T-helper 1 cell treated with Interleukin-12 subunit alpha and Interleukin-12 subunit beta and Interleukin-4 antibody, amounts not matched to agents 30 μg/mL and 1 μg/mL, for 36 hours (primary cell): ENCODE measurements at regions not wholly inside any gene's neighbourhood (a gene's known extent, or its start where the extent isn't known, plus 50 kb on each side); places are given as distances from the start of the nearest gene placed in this dataset.
"Not testable (repeated sequence)": the region's sequence is repeated elsewhere in the genome, so short reads cannot be mapped to it uniquely, and the experiment has no call there.

Source experiments
- H3K27ac Mint-ChIP-seq: one replicate; pipeline ENCODE4 v1.8.0; 2021; ENCODE audit warnings: mild to moderate bottlenecking, mixed read lengths
- H3K27me3 Mint-ChIP-seq: one replicate; pipeline ENCODE4 v1.8.0; 2021; ENCODE audit warnings: low read depth, mixed read lengths
- H3K36me3 Mint-ChIP-seq: one replicate; pipeline ENCODE4 v1.8.0; 2021; ENCODE audit warnings: low read depth, mixed read lengths
- H3K4me1 Mint-ChIP-seq: one replicate; pipeline ENCODE4 v1.8.0; 2021; ENCODE audit warnings: low read depth, mixed read lengths
- H3K4me3 Mint-ChIP-seq: one replicate; pipeline ENCODE4 v1.8.0; 2021; ENCODE audit warnings: mild to moderate bottlenecking, moderate library complexity, mixed read lengths
- H3K9me3 Mint-ChIP-seq: one replicate; pipeline ENCODE4 v1.8.0; 2021; ENCODE audit warnings: mixed read lengths

DNA sequence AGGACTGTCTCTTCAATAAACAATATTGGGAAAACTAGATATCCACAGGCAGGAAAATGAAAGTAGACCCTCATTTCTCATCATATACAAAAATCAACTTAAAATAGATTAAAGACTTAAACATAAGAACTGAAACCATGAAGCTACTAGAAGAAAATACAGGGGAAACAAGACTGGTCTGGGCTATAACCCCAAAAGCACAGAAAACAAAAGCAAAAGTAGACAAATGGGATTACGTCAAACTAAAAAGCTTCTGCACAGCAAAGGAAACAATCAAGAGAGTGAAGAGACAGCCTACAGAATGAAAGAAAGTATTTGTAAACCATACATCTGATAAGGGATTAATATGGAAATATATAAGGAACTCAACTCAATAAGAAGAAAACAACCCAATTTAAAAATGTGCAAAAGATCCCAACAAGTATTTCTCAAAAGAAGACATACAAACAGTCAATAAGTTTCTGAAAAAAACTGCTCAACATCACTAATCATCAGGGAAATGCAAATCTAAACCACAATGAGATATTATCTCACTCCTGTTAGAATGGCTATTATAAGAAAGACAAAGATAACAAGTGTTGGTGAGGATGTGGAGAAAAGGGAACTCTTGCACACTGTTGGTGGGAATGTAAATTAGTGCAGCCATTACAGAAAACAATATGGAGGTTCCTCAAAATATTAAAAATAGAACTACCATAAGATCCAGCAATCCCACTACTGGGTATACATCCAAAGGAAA is 325.3 kb upstream of the RASGEF1B start:
- Mint-ChIP-seq H3K36me3 (no peaks in the 10 kb centered on the region), H3K27me3 (no peaks in the 10 kb centered on the region), H3K9me3 (peaks cover 10% of the 10 kb centered on the region), H3K4me3 (no peak overlapping the region), H3K4me1 (peaks cover 4% of the 10 kb centered on the region), H3K27ac (peak overlapping the region; percentile 7)

DNA sequence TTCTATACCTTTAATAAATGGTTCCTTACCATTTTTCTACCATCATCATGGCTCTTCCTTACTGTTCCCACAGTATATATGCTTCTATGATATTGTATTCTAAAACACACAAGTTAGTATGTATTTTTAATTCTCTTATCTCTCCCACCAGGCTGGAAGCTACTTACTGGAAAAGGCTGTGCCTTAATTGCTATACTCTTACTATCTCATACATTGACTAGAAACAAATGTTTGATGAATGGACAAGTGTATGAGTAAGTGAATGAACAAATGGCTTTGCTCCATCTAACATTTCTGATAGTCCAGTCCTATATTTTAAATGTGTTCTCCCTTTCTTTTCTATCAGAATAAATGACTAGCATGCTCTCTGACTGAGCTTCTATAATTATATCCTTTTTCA is 320.8 kb upstream of the RASGEF1B start:
- peaks cover 10% of the 10 kb centered on the region for H3K9me3 Mint-ChIP-seq
- H3K36me3 Mint-ChIP-seq, result no peaks in the 10 kb centered on the region
- H3K4me3 Mint-ChIP-seq, result no peak overlapping the region
- H3K4me1 Mint-ChIP-seq, result peaks cover 9% of the 10 kb centered on the region
- no peaks in the 10 kb centered on the region for H3K27me3 Mint-ChIP-seq
- H3K27ac Mint-ChIP-seq, result no peak overlapping the region

DNA sequence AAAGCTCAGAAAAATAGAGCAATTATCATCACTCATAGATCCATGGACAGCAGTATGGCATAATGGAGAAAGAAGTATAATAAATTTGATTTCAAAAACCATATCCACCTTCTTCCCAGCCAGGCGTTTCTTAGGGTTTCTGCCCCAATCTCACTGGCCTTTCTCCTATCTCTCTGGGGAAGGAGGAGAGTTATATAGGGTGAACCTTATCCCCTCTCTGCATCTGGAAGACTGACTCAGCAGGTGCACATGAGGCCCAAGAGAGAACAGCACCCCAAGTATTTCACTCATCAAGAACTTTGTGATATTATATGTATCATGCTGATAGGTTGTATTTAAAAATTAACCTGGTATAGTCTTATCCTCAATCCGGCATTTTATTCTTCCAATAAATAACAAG is 318.8 kb upstream of the RASGEF1B start:
- Mint-ChIP-seq H3K36me3 (no peaks in the 10 kb centered on the region), H3K4me3 (no peak overlapping the region), H3K9me3 (peaks cover 5% of the 10 kb centered on the region), H3K4me1 (peaks cover 5% of the 10 kb centered on the region), H3K27ac (no peak overlapping the region), H3K27me3 (no peaks in the 10 kb centered on the region)

DNA sequence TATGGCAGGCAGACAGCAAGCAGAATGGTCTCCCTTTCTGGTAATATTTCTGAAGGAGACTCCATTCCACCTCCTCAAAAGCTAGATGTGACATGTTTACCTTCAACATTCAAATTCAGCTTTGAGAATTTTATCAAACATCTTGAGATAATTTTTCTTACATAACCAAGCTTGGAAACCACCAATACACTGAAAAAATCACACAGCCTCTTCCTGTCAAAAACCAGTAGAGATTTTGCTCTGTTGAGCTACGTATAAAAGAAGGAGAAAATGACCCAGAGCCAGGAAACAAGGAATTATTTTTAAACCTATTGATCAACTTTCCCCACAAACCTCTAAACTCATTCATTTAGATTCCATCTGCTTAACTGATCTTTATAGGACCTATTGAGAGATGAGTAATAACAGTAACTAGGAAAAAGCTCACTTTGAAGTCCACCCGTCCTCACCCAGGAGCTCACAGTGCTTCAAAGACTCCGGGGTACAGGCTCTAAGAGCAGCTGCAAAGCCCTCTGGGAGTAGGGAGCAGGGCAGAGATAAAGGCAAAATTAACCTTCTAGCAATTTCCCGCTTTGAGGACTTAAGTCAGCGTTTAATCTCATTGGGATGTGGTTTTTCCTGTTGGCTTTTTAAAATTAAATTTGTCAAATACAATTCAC is 318.2 kb upstream of the RASGEF1B start:
- Mint-ChIP-seq H3K27me3 (no peaks in the 10 kb centered on the region), H3K4me3 (no peak overlapping the region), H3K4me1 (peaks cover 5% of the 10 kb centered on the region), H3K36me3 (no peaks in the 10 kb centered on the region), H3K27ac (no peak overlapping the region), H3K9me3 (peaks cover 5% of the 10 kb centered on the region)

DNA sequence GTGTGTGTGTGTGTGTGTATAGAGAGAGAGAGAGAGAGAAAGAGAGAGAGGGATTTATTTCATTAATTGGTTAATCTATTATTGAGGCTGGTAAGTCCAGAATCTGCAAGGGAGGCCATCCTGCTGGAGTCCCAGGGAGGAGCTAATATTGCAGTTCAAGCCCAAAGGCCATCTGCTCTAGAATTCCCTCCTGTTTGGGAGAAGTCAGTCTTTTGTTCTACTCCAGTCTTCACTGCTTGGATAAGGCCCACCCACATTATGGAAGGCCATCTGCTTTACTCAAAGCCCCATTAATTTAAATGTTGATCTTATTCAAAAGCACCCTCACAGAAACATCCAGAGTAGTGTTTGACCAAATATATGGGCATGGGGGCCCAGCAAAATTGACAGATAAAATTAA is 317.5 kb upstream of the RASGEF1B start:
- Mint-ChIP-seq H3K9me3 (peaks cover 1% of the 10 kb centered on the region), H3K36me3 (no peaks in the 10 kb centered on the region), H3K27ac (no peak overlapping the region), H3K4me1 (peaks cover 5% of the 10 kb centered on the region), H3K4me3 (no peak overlapping the region), H3K27me3 (no peaks in the 10 kb centered on the region)

DNA sequence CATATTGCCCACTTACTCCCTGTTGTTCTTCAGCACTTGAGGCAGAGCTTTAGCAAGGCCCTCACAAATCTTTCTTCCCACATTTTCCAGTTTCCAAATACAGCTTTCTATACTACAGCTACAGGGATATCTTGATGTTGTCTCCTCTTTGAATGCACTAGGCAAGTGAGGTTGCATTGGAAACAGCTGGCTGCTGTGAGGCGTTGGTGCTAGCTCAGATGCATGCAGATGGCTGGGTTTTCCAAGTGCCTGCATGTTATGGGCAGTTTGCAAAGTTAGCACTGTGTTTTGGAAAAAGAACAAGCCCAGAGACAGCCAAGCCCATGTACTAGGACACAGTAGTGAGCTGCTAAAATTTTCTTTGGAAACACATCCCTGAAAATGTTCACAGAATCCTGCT is 315.1 kb upstream of the RASGEF1B start:
- Mint-ChIP-seq H3K36me3 (no peaks in the 10 kb centered on the region), H3K9me3 (no peaks in the 10 kb centered on the region), H3K4me3 (no peak overlapping the region), H3K4me1 (peaks cover 5% of the 10 kb centered on the region), H3K27me3 (no peaks in the 10 kb centered on the region), H3K27ac (no peak overlapping the region)

DNA sequence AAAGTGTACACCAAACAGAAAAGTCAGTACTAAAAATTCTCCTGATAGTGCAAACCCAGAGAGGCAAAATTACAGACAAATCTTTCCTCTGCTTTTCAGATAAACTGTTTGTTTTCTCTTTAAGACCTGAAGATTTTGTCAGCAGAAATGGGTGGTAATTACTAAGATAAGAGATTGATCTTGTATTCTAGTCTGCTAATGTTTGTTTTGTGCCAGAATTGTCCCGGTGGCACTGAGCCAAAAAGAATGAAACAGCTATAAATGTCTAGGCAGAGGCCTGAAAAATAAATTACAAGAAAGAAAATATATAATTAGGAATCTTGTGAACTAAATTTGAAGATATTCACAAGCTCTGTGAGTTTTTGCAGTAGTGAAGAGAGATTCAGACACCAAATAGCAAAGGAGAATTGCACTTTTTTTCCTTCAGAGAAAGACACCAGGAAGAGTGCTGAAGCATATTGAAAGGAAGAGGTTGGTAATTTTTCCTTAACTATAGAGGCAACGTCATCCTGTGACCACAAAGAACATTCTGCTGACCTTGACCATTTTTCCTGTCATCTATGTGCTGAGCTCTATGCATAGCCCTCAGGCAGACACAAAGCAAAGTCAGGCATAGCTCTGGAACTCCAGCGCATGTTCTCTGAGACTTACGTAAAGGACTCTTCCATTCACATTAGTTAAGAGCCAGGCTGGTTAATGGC is 314.5 kb upstream of the RASGEF1B start:
- Mint-ChIP-seq H3K27me3 (no peaks in the 10 kb centered on the region), H3K4me1 (peaks cover 5% of the 10 kb centered on the region), H3K36me3 (no peaks in the 10 kb centered on the region), H3K9me3 (no peaks in the 10 kb centered on the region), H3K4me3 (no peak overlapping the region), H3K27ac (no peak overlapping the region)

DNA sequence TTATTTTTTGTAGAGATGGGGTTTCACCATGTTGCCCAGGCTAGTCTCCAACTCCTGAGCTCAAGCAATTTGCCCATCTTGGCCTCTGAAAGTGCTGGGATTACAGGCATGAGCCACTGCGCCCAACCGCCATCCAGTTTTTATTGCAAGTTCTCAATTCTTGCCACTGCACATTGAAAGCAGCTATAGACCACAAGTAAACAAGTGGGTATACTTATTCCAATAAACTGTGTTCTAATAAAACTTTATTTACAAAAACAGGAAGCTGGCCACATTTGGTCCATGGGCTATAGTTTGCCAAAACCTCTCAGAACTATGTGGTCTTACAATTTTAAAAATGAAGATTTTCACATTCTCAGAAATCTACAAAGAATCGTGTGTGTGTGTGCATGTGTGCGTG is 313.6 kb upstream of the RASGEF1B start:
- Mint-ChIP-seq H3K4me3 (no peak overlapping the region), H3K9me3 (no peaks in the 10 kb centered on the region), H3K4me1 (peaks cover 5% of the 10 kb centered on the region), H3K36me3 (no peaks in the 10 kb centered on the region), H3K27ac (no peak overlapping the region), H3K27me3 (no peaks in the 10 kb centered on the region)

DNA sequence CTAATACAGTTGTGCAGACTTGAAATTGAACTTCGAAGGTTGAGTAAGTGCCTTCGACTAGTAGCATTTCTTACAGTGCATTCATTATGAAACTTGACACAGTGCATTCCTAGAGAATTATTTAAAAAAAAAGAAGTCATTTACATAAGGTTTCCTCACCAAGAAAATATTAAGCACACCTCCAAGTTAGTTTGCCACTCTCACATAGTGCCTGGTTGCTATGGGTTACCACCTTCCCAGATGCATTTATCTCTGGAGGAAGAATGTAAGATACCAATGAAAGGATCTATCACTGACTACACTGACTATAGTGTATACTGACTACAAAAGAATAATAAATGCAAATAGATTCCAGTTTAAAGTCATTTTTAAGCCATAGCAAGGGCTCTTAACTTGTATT is 311.9 kb upstream of the RASGEF1B start:
- Mint-ChIP-seq H3K4me1 (no peaks in the 10 kb centered on the region), H3K9me3 (no peaks in the 10 kb centered on the region), H3K27ac (no peak overlapping the region), H3K4me3 (no peak overlapping the region), H3K36me3 (no peaks in the 10 kb centered on the region), H3K27me3 (no peaks in the 10 kb centered on the region)

DNA sequence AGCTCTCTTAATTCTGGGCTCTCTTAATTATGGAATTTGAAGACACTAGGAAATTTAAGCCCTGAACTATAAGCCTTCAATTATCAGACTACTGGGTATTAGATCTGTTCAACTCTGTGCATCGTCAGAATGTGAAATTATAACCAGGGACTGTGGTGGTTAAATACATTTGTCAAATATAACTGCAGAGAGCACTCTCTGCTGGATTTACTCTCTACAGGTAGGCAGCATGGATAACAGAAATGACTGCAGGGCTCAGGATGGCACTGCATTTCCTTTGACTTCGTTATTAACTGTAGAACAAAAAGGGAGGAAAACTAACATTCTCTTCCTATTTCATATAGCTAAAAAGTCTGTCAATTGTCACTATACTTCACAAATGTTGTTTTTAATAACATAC is 310.1 kb upstream of the RASGEF1B start:
- H3K27me3 Mint-ChIP-seq, result peaks cover 3% of the 10 kb centered on the region
- no peaks in the 10 kb centered on the region for H3K36me3 Mint-ChIP-seq
- no peak overlapping the region for H3K27ac Mint-ChIP-seq
- H3K4me3 Mint-ChIP-seq, result no peak overlapping the region
- no peaks in the 10 kb centered on the region for H3K9me3 Mint-ChIP-seq
- no peaks in the 10 kb centered on the region for H3K4me1 Mint-ChIP-seq

DNA sequence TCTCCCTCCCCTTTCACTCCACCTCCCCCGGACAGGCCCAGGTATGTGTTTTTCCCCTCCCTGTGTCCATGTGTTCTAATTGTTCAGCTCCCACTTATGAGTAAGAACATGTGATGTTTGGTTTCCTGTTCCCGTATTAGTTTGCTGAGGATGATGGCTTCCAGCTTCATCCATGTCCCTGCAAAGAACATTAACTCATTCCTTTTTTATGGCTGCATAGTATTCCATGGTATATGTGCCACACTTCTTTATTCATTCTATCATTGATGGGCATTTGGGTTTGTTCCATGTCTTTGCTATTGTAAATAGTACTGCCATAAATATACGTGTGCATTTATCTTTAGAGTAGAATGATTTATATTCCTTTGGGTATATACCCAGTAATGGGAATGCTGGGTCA is 306.0 kb upstream of the RASGEF1B start:
- H3K9me3 Mint-ChIP-seq, result not testable (repeated sequence)

DNA sequence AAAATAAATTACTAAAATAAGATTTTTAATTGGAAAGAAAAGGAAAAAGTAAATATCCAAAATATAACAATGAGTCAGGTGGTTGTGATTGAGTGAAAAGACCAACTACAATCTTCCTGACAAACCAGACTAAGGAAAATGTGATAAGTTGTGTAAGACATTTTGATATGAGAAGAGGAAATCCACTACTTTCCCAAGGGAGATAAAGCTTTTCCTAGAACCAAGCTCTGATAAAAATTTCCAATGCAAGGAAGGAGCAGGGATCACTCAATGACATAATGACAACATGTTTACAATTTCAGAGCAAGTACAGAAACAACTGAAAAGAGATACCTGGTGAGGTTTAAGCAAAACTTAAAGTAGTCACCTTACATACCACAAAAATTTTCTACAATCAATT is 305.1 kb upstream of the RASGEF1B start:
- no peak overlapping the region for H3K4me3 Mint-ChIP-seq
- H3K27ac Mint-ChIP-seq, result no peak overlapping the region
- no peaks in the 10 kb centered on the region for H3K36me3 Mint-ChIP-seq
- no peaks in the 10 kb centered on the region for H3K4me1 Mint-ChIP-seq
- H3K9me3 Mint-ChIP-seq, result no peaks in the 10 kb centered on the region
- peaks cover 3% of the 10 kb centered on the region for H3K27me3 Mint-ChIP-seq

More for the DNA sequence above, 306.0 kb upstream of the RASGEF1B start:
- not testable (repeated sequence) for H3K36me3 Mint-ChIP-seq, H3K27ac Mint-ChIP-seq, H3K4me3 Mint-ChIP-seq, H3K4me1 Mint-ChIP-seq, H3K27me3 Mint-ChIP-seq

DNA sequence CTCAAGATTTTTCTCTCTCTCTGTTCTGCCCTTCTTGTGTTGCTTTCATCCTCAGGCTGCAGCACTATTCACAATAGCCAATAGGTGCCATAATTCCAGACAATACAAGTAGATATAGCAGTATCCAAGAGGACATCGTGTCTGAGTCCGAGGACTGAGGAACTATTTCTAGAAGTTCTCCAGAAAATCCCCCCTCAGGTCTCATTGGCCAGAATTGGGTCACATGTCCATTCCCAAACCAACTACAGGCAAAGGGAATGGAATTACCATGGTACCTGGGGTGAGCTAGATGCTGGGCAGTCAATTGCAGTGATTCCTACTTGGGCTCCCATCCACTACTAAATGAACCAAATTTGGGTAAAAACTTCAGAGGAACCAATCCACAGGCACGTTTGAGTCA is 301.9 kb upstream of the RASGEF1B start:
- Mint-ChIP-seq H3K36me3 (no peaks in the 10 kb centered on the region), H3K4me1 (no peaks in the 10 kb centered on the region), H3K27ac (no peak overlapping the region), H3K27me3 (peaks cover 3% of the 10 kb centered on the region), H3K4me3 (no peak overlapping the region), H3K9me3 (no peaks in the 10 kb centered on the region)

DNA sequence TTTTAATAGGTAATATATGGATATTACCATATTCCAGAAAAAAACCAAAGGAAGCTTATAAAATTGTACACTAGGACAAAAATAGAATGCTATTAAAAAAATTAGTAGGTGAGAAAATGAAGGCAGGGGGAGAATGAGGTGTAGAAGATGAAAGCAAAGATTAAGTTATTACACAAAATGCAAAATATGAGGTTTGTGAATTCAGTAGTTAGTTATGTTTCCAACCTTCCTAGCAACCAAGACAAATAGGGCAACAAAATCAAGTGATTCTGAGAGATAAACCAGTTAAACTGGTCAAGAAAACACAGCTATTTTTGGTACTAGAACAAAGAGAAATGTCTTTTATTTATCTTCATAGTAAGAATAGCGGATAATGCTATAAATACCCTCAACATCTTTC is 300.0 kb upstream of the RASGEF1B start:
- Mint-ChIP-seq H3K4me3 (no peak overlapping the region), H3K36me3 (no peaks in the 10 kb centered on the region)

DNA sequence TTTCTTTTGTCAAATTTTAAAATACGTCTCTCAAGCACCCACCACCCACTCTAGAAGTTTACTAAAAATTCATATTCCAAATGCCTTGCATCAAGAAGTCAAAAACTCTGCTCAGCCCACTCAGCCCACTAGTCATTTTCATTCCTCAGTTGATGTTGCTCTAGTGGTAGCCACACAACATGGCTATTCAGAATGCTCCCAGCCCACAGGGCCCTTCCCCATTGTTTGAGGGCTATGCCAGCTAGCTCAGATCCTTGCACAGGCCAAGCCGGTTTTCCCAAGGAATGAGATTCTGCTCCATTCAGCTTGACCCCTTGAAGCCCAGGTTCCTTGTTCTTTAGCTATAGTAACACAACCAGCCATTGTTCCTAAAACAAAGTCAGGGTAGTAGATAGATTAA is 297.5 kb upstream of the RASGEF1B start:
- Mint-ChIP-seq H3K27me3 (no peaks in the 10 kb centered on the region), H3K4me3 (no peak overlapping the region), H3K36me3 (no peaks in the 10 kb centered on the region), H3K4me1 (no peaks in the 10 kb centered on the region), H3K9me3 (no peaks in the 10 kb centered on the region), H3K27ac (no peak overlapping the region)

More for the DNA sequence above, 300.0 kb upstream of the RASGEF1B start:
- Mint-ChIP-seq H3K4me1 (no peaks in the 10 kb centered on the region), H3K27me3 (no peaks in the 10 kb centered on the region), H3K27ac (no peak overlapping the region), H3K9me3 (no peaks in the 10 kb centered on the region)
